ENCODE measurements at regions not wholly inside any gene's neighbourhood (a gene's known extent, or its start where the extent isn't known, plus 50 kb on each side); places are given as distances from the start of the nearest gene placed in this dataset.

- DNase-seq: no peak
Measured at GRCh38 chr6:44771647-44772415, 384.3 kb downstream of the CDC5L start.

- DNase-seq: no peak
Measured at GRCh38 chr6:44772838-44773237, 385.3 kb downstream of the CDC5L start.

DNA sequence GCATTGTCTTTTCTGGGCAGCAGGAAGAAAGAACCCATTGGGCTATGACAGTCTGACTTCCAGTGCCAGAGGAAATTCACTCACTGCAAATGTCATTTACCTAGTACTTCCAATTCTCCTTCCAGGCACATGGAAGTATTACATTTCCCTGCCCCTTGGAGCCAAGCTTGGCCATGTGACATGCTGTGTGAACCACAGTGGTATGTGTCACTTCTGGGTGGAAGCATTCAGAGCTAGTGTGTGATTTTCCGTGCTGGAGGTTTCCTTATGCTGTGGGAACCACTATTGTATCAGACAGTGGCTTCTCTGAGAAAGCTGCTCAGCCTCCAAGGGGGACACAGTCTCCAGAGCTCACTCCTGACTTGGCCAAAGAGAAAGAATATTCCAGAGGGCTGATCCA is 387.6 kb downstream of the CDC5L start:
- DNase-seq: no peak

DNA sequence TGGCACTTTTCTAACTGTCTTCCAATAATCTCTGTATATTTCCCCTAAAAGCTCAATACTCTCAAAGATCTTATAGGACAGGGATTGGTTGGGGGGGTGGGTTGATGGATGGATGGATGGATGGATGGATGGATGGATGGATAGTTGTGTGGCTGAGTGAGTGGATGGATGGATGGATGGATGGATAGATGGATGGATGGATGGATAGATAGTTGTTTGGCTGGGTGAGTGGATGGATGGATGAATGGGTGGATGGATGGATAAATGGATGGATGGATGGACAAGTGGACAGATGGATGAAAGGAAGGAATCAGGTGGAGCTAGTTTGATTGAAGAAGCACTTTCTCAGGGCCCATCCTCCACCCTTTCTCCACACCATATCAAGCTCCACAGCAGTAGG is 388.8 kb downstream of the CDC5L start:
- DNase-seq: no peak

DNA sequence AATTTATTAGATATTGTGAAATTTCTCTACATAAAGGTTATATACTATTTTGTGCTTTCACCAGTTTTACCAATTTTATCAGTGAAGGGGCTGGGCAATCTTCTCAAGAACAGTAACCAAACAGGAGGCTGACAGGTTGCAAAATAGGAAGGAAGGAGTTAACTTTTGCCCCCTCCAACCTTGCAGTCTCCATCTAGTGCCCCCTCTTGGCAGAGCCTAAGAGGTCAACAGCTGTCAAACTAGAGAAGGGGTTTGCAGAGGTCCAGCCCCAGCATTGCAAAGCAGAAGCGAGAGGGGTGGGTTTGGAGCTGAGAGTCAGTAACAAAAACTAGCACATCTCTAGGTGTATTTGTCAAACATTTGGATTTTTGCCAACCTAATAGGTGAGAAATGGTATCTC is 391.0 kb downstream of the CDC5L start:
- DNase-seq: no peak
